Esophagus muscularis mucosa (tissue), 4 donors: ENCODE measurements at regions not wholly inside any gene's neighbourhood (a gene's known extent, or its start where the extent isn't known, plus 50 kb on each side); places are given as distances from the start of the nearest gene placed in this dataset.
A peak's percentile ranks its signal among the peaks of the same experiment; 100 is the strongest.

ENCODE experiments used
- DNase-seq: peaks from one replicate; pipeline ENCODE4 v3.0.0-alpha.2; 2017; ENCODE audit errors: extremely low spot score
- H3K27ac ChIP-seq, 4 donors: fragments of 200-600 bp; sonication (generic); replicated peaks in 1 of 4; 1 replicate in 3 of 4; 2 replicates in 1 of 4; pipeline ENCODE4 v1.5.1; 2016 to 2019; ENCODE audit warnings: mild to moderate bottlenecking in 1 of 4
- H3K27me3 ChIP-seq, 4 donors: fragments of 200-600 bp; sonication (generic); one replicate each; pipeline versions ENCODE4 v1.5.1 to v1.6.0; 2016 to 2019
- H3K36me3 ChIP-seq, 4 donors: fragments of 200-600 bp; sonication (generic); one replicate each; pipeline ENCODE4 v1.5.1; 2016 to 2019
- H3K4me1 ChIP-seq, 4 donors: fragments of 200-600 bp; sonication (generic); one replicate each; pipeline ENCODE4 v1.5.1; 2016 to 2019
- H3K4me3 ChIP-seq, 4 donors: fragments of 200-600 bp; sonication (generic); 1 replicate in 2 of 4; 2 replicates in 2 of 4; pipeline ENCODE4 v1.5.1; 2016 to 2019; ENCODE audit warnings: mild to moderate bottlenecking in 4 of 4, moderate library complexity in 1 of 4
- H3K9me3 ChIP-seq, 4 donors: fragments of 200-600 bp; sonication (generic); 1 replicate in 3 of 4; 2 replicates in 1 of 4; pipeline ENCODE4 v1.5.1; 2016 to 2019
- CTCF ChIP-seq, 3 experiments: fragments of 200-600 bp in 2 of 3; fragments of 450-650 bp in 1 of 3; sonication (generic) in 2 of 3; IDR thresholded peaks; one replicate each; pipeline ENCODE4 v1.5.1; 2017 to 2019; ENCODE audit warnings: antibody characterized with exemption in 3 of 3, mild to moderate bottlenecking in 2 of 3, moderate library complexity in 1 of 3
- EP300 ChIP-seq: sonication (generic); formaldehyde crosslinking; IDR thresholded peaks from one replicate; pipeline ENCODE4 v1.6.1; 2017; ENCODE audit warnings: antibody characterized with exemption
- POLR2A ChIP-seq: fragments of 450-650 bp; IDR thresholded peaks from one replicate; pipeline ENCODE4 v1.6.1; 2017; ENCODE audit warnings: antibody characterized with exemption, moderate library complexity, mild to moderate bottlenecking, low read depth
- POLR2AphosphoS5 ChIP-seq, 2 donors: sonication (generic); formaldehyde crosslinking; IDR thresholded peaks; one replicate each; pipeline ENCODE4 v1.6.1; 2017; ENCODE audit warnings: antibody characterized with exemption in 2 of 2
- WGBS: methylation state at CpG from one replicate; pipeline ENCODE4 v1.1.5; 2018; 5-methylcytosine and 5-hydroxymethylcytosine counted together
- intact Hi-C: fragments of 100-400 bp; cut with DNase I; formaldehyde crosslinking; loops from one replicate; pipeline ENCODE4 v1.15.1; 2023

GRCh38 chr11:29458252-29458651 is 558.6 kb downstream of the KCNA4 start:
- Histone ChIP-seq H3K27ac (no peak overlapping the region), H3K9me3 (no peaks in the 10 kb centered on the region), H3K36me3 (no peaks in the 10 kb centered on the region), H3K27me3 (no peaks in the 10 kb centered on the region), H3K4me1 (peaks cover 0 to 3% (median 0%) of the 10 kb centered on the region in 4 donors), H3K4me3 (no peak overlapping the region)
- intact Hi-C loops = no loop called here
- DNase-seq = no peak
- WGBS = 0% methylated on average over 1 of the region's 1 CpG
- TF ChIP-seq POLR2A (no peak), CTCF (IDR thresholded peaks at IDR 0.05) (no peak), POLR2AphosphoS5 (IDR thresholded peaks at IDR 0.05) (no peak)

- H3K27ac ChIP-seq = no peak overlapping the region
- H3K9me3 ChIP-seq = no peaks in the 10 kb centered on the region
- H3K27me3 ChIP-seq = no peaks in the 10 kb centered on the region
- H3K36me3 ChIP-seq = no peaks in the 10 kb centered on the region
- TF ChIP-seq POLR2A (no peak), CTCF (IDR thresholded peaks at IDR 0.05) (no peak), EP300 (no peak), POLR2AphosphoS5 (IDR thresholded peaks at IDR 0.05) (no peak)
- no peaks in the 10 kb centered on the region for H3K4me1 ChIP-seq
- intact Hi-C loops = no loop called here
- 46% methylated on average over 1 of the region's 1 CpG for WGBS
- DNase-seq = no peak
- H3K4me3 ChIP-seq = no peak overlapping the region
Measured at GRCh38 chr11:29452146-29452545, 564.7 kb downstream of the KCNA4 start.

GRCh38 chr11:29449281-29450074 is 567.4 kb downstream of the KCNA4 start:
- TF ChIP-seq CTCF (IDR thresholded peaks at IDR 0.05) = no peak
- TF ChIP-seq POLR2AphosphoS5 (IDR thresholded peaks at IDR 0.05) = no peak
- no peak for TF ChIP-seq POLR2A
- TF ChIP-seq EP300 = no peak
- Histone ChIP-seq H3K36me3 (no peaks in the 10 kb centered on the region), H3K4me3 (no peak overlapping the region), H3K4me1 (no peaks in the 10 kb centered on the region), H3K27ac (no peak overlapping the region), H3K9me3 (no peaks in the 10 kb centered on the region), H3K27me3 (no peaks in the 10 kb centered on the region)
- intact Hi-C loops = no loop called here
- no peak for DNase-seq
- 71% methylated on average over 2 of the region's 2 CpGs for WGBS

DNA sequence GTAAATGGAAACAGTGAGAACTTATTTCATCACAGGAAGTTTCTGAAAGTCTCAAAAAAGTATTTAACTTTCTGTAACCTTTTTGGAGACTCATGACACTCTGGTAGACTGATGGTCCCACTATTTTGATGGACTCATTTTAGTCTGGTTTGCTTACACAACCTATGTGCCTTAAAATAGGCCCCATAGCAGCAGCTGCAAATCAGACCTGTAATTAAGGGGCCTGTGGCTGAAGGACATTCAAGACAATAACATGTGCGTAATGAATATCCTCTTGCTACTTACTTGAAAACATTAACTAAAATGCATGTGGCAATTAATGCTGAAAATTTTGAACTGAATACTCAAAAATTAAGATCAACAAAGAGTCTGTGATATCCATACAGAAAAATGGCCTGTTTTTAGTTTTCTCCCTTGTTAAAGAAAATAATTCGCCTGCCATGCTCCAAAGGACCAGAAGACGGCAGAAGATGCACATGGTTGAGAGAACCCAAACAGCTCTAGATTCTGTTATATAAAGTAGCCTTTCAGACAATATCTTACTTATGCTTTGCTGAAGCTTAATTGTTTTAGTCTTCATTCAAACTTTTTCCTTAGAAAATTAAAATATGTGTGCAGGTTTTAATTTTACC is 568.5 kb downstream of the KCNA4 start:
- no peak overlapping the region for H3K4me3 ChIP-seq

More for the DNA sequence above, 568.5 kb downstream of the KCNA4 start:
- intact Hi-C loops = no loop called here
- no peaks in the 10 kb centered on the region for H3K4me1 ChIP-seq
- no peak overlapping the region for H3K27ac ChIP-seq
- TF ChIP-seq POLR2AphosphoS5 (IDR thresholded peaks at IDR 0.05) (no peak), CTCF (IDR thresholded peaks at IDR 0.05) (peak; percentile 42 to 63 (median 53))
- H3K27me3 ChIP-seq = no peaks in the 10 kb centered on the region
- WGBS = 41% methylated on average over 3 of the region's 3 CpGs
- H3K36me3 ChIP-seq = no peaks in the 10 kb centered on the region
- no peaks in the 10 kb centered on the region for H3K9me3 ChIP-seq
- DNase-seq = no peak
